ENCODE measurements at regions not wholly inside any gene's neighbourhood (a gene's known extent, or its start where the extent isn't known, plus 50 kb on each side); places are given as distances from the start of the nearest gene placed in this dataset.
"Not testable (repeated sequence)": the region's sequence is repeated elsewhere in the genome, so short reads cannot be mapped to it uniquely, and the experiment has no call there.

- H3K9me3 Mint-ChIP-seq (ENCODE audit: low read depth); H3K27ac Mint-ChIP-seq; H3K4me3 Mint-ChIP-seq; H3K4me1 Mint-ChIP-seq (ENCODE audit: low read depth); H3K27me3 Mint-ChIP-seq; H3K36me3 Mint-ChIP-seq: not testable (repeated sequence)
Measured at GRCh38 chrY:17634484-17634883, 245.5 kb downstream of the CDY2B start.

GRCh38 chrY:17611256-17611655 lies 268.8 kb downstream of the CDY2B start:
- H3K4me1 Mint-ChIP-seq (ENCODE audit: low read depth); H3K36me3 Mint-ChIP-seq; H3K27me3 Mint-ChIP-seq; H3K4me3 Mint-ChIP-seq; H3K9me3 Mint-ChIP-seq (ENCODE audit: low read depth); H3K27ac Mint-ChIP-seq: not testable (repeated sequence)

GRCh38 chrY:17610649-17611048 lies 269.4 kb downstream of the CDY2B start:
- not testable (repeated sequence) for H3K4me3 Mint-ChIP-seq; H3K36me3 Mint-ChIP-seq; H3K27ac Mint-ChIP-seq; H3K9me3 Mint-ChIP-seq (ENCODE audit: low read depth); H3K4me1 Mint-ChIP-seq (ENCODE audit: low read depth); H3K27me3 Mint-ChIP-seq

- not testable (repeated sequence) for H3K27ac Mint-ChIP-seq; H3K9me3 Mint-ChIP-seq (ENCODE audit: low read depth); H3K27me3 Mint-ChIP-seq; H3K4me1 Mint-ChIP-seq (ENCODE audit: low read depth); H3K4me3 Mint-ChIP-seq; H3K36me3 Mint-ChIP-seq
Measured at GRCh38 chrY:17607150-17607549, 272.9 kb downstream of the CDY2B start.

DNA sequence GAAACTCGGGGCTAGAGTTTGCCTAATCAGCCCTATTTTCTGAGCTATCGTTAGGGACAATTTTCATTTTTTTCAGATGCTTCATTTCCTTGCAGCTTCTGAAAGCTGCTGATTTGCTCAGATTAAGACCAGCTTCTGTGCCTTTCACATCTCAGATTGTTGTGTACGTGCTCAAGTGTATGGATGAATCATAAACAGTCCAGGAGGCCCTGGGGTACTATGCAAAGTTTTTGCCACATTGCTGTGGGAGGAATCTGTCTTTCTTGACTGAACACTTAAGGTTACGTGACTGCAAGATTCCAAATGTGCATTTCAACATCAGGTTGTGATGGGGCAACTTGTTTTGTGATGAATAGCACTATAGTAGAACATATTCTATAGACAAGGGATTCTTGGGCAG lies 280.8 kb downstream of the CDY2B start:
- H3K4me1 Mint-ChIP-seq (ENCODE audit: low read depth): not testable (repeated sequence)

DNA sequence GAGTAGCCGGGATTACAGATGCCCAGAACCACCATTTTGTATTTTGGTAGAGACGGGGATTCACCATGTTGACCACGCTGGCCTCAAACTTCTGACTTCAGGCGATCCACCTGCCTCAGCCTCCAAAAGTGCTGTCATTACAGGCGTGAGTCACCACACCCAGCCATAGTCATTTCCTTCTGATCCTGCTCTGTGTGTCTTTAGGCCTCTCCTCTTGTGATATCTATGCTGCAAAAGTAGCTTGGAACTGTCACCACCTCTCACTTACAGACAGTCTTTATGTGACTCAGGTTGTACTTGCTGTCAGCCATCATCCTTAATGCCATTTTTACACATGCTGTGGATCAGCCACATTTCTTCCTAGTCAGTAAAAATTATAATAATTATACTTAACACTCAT lies 286.3 kb downstream of the CDY2B start:
- not testable (repeated sequence) for H3K4me1 Mint-ChIP-seq (ENCODE audit: low read depth); H3K4me3 Mint-ChIP-seq; H3K9me3 Mint-ChIP-seq (ENCODE audit: low read depth); H3K27ac Mint-ChIP-seq; H3K27me3 Mint-ChIP-seq; H3K36me3 Mint-ChIP-seq

More for the DNA sequence above, 280.8 kb downstream of the CDY2B start:
- H3K9me3 Mint-ChIP-seq (ENCODE audit: low read depth); H3K36me3 Mint-ChIP-seq; H3K4me3 Mint-ChIP-seq; H3K27ac Mint-ChIP-seq; H3K27me3 Mint-ChIP-seq: not testable (repeated sequence)

GRCh38 chrY:17579956-17580519 lies 300.0 kb downstream of the CDY2B start:
- H3K36me3 Mint-ChIP-seq; H3K27me3 Mint-ChIP-seq; H3K4me1 Mint-ChIP-seq (ENCODE audit: low read depth); H3K27ac Mint-ChIP-seq; H3K9me3 Mint-ChIP-seq (ENCODE audit: low read depth); H3K4me3 Mint-ChIP-seq: not testable (repeated sequence)

DNA sequence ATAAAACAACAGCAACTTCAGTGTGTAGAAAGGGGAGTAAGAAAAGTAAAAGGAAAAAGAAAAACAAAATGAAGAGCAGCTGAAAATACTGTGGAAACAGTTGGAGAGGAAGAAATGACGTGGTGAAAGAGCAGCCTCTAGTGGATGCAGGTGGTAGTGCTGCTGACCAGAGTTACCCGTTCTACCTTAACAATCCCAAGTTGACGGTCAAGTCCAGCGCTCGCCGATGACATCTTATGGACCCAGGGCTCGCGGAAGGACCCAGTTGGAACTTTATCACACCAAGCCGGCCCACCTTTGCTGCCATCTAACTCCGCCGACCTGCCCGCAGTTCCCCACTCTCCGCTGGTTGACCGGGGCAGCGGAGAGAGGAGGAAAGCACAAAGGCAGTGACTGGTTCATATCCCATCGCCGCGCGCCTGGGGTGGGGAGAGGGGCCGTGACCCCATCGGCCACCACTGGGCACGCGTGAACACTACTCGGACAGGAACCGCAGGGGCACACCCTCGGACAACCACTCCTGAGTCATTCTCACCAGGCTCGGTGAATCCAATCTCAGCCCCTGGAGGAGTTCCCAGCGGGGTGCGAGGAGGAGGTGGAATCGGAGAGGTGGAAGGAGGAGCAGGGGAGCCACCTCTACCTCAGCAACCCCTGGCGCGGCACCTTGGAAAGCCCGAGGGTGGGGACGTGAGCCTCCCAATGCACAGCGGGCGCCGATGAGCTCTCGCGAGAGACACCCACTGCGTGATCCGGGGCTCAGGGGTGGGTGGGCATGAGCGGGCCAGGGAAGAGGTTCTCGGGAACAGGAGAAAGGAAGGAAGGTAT lies 300.7 kb downstream of the CDY2B start:
- H3K9me3 Mint-ChIP-seq (ENCODE audit: low read depth); H3K27me3 Mint-ChIP-seq; H3K36me3 Mint-ChIP-seq; H3K4me1 Mint-ChIP-seq (ENCODE audit: low read depth); H3K27ac Mint-ChIP-seq: not testable (repeated sequence)
- H3K4me3 Mint-ChIP-seq: peak overlapping the region; percentile 65

DNA sequence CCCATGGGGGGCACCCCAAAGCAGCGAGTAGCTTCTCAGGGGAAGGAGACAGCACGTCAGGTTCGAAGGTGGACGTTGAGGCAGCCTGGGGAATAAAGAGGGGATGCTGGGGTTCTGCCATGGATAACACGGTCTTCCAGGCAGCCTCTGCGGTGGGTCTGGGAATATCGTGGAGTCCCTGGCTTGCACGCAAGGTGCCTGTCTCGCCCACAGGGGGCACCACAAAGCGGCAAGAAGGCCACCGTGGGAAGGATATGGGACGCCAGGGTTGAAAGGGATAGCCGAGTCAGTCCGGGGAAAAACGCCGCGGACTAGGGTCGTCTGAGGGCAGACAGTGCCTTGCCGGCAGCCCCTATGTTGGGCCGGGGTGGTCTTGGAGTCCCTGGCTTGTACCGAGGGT lies 316.9 kb downstream of the CDY2B start:
- not testable (repeated sequence) for H3K4me3 Mint-ChIP-seq

More for the DNA sequence above, 316.9 kb downstream of the CDY2B start:
- not testable (repeated sequence) for H3K27me3 Mint-ChIP-seq; H3K9me3 Mint-ChIP-seq (ENCODE audit: low read depth); H3K36me3 Mint-ChIP-seq; H3K27ac Mint-ChIP-seq; H3K4me1 Mint-ChIP-seq (ENCODE audit: low read depth)
